ENCODE measurements at regions not wholly inside any gene's neighbourhood (a gene's known extent, or its start where the extent isn't known, plus 50 kb on each side); places are given as distances from the start of the nearest gene placed in this dataset.
"Not testable (repeated sequence)": the region's sequence is repeated elsewhere in the genome, so short reads cannot be mapped to it uniquely, and the experiment has no call there.

DNA sequence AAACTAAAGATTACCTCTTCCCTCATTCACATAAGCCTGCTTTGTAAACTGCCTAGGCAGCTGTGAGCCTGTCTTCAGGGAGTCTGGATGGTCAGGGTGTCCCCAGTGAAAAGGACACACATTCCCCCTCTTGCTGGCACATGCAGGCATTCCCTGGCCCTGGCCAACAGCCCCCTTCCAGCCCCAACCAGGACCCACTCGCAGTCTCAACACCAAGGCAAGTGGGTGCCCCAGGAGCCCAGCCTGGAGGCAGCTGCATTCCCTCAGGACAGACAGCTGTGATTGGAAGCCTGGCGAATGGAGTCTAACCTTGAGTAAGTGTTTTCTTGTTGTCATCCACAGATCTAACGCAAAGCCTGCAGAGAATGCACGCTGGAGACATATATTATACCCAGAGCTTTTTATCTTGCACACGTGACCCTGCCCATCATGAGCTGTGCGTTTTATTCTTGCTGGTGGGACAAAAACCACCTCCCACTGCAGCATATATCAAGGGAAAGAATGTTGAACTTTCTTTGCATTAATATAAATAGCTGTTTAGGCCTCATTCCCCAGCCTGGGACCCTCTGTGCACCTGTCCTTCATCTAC, 95.0 kb upstream of the LHX1 start:
- 77 to 80% methylated on average over 6 of the region's 6 CpGs for WGBS, 2 experiments
- H3K36me3 ChIP-seq (ENCODE audit: control insufficient read depth, insufficient read depth, low read length) = no peaks in the 10 kb centered on the region

DNA sequence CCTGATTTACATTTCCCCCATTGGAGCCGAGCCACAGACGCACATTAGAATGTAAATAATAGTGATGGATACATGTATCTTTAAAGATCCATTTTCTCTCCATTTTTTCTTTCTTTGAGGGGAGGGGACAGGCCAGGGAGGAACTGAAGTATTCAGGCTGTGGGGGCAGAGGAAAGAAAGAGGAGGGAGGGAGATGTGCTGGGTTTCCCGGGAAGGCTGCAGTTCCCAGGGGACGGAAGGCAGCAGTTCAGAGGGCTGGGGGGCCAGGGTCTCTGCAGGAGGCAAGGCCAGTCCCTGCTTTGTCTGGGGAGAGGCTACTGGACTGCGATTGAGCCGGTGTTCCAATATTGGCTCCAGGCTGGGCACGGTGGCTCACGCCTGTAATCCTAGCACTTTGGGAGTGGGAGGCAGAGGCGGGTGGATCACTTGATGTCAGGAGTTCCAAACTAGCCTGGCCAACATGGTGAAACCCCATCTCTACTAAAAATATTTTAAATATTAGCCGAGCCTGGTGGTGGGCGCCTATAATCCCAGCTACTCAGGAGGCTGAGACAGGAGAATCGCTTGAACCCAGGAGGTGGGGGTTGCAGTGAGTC, 94.2 kb upstream of the LHX1 start:
- H3K4me1 ChIP-seq (ENCODE audit: control insufficient read depth, insufficient read depth, low read length) = peaks cover 1% of the 10 kb centered on the region
- no peaks in the 10 kb centered on the region for H3K27me3 ChIP-seq (ENCODE audit: control insufficient read depth, insufficient read depth, low read length, poor library complexity, severe bottlenecking)
- H3K36me3 ChIP-seq (ENCODE audit: control insufficient read depth, insufficient read depth, low read length) = no peaks in the 10 kb centered on the region
- H3K27ac ChIP-seq (ENCODE audit: insufficient read depth, low read depth, low read length, poor library complexity, severe bottlenecking) = no peak overlapping the region
- H3K4me3 ChIP-seq (ENCODE audit: insufficient read depth, low read depth, low read length) = no peak overlapping the region
- 70 to 72% methylated on average over 10 to 12 of the region's 12 CpGs for WGBS, 2 experiments
- no peaks in the 10 kb centered on the region for H3K9me3 ChIP-seq (ENCODE audit: control insufficient read depth, low read length)

More for the DNA sequence above, 95.0 kb upstream of the LHX1 start:
- Histone ChIP-seq H3K9me3 (ENCODE audit: control insufficient read depth, low read length) (no peaks in the 10 kb centered on the region), H3K27me3 (ENCODE audit: control insufficient read depth, insufficient read depth, low read length, poor library complexity, severe bottlenecking) (no peaks in the 10 kb centered on the region), H3K27ac (ENCODE audit: insufficient read depth, low read depth, low read length, poor library complexity, severe bottlenecking) (no peak overlapping the region), H3K4me1 (ENCODE audit: control insufficient read depth, insufficient read depth, low read length) (peaks cover 9% of the 10 kb centered on the region), H3K4me3 (ENCODE audit: insufficient read depth, low read depth, low read length) (no peak overlapping the region)

DNA sequence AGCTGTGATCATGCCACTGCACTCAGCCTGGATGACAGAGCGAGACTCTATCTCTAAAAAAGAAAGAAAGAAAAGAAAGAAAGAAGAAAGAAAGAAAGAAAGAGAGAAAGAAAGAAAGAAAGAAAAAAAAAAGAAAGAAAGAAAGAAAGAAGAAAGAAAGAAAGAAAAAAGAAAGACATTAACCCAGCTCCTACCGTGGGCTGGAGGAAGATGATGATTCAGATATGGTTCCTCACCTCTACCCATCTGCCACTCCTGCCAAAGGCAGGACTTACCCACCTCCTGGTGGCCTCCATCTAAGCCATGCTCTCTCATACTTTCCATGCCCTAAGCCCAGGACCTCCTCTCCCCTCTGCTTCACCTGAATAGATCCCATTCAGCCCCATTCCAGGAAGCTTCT, 93.3 kb upstream of the LHX1 start:
- Histone ChIP-seq H3K27me3 (ENCODE audit: control insufficient read depth, insufficient read depth, low read length, poor library complexity, severe bottlenecking) (no peaks in the 10 kb centered on the region), H3K4me1 (ENCODE audit: control insufficient read depth, insufficient read depth, low read length) (no peaks in the 10 kb centered on the region), H3K27ac (ENCODE audit: insufficient read depth, low read depth, low read length, poor library complexity, severe bottlenecking) (no peak overlapping the region), H3K9me3 (ENCODE audit: control insufficient read depth, low read length) (no peaks in the 10 kb centered on the region), H3K4me3 (ENCODE audit: insufficient read depth, low read depth, low read length) (no peak overlapping the region), H3K36me3 (ENCODE audit: control insufficient read depth, insufficient read depth, low read length) (no peaks in the 10 kb centered on the region)
- WGBS, 2 experiments = 89 to 95% methylated on average over 2 of the region's 2 CpGs

DNA sequence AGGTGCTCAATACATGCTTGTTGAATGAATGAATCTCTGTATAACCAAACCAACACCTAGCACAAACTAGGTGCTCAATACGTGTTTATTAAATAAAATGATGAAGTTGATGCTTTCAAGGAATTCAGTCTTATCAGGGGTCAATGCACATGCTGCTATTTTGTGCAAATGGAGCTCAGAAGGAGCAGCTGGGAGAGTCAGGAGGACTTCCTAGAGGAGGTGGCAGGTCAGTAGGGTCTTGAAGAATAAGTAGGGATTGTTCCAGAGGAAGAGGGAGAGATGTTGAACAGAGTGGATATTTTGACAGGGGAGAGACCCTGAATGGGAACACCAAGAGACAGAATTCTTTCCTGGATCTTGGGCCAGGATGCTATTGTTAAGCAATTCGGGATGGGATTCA, 92.7 kb upstream of the LHX1 start:
- Histone ChIP-seq H3K4me3 (ENCODE audit: insufficient read depth, low read depth, low read length) (no peak overlapping the region), H3K27me3 (ENCODE audit: control insufficient read depth, insufficient read depth, low read length, poor library complexity, severe bottlenecking) (no peaks in the 10 kb centered on the region), H3K27ac (ENCODE audit: insufficient read depth, low read depth, low read length, poor library complexity, severe bottlenecking) (no peak overlapping the region), H3K4me1 (ENCODE audit: control insufficient read depth, insufficient read depth, low read length) (no peaks in the 10 kb centered on the region), H3K9me3 (ENCODE audit: control insufficient read depth, low read length) (no peaks in the 10 kb centered on the region), H3K36me3 (ENCODE audit: control insufficient read depth, insufficient read depth, low read length) (no peaks in the 10 kb centered on the region)
- 88 to 97% methylated on average over 2 of the region's 2 CpGs for WGBS, 2 experiments

DNA sequence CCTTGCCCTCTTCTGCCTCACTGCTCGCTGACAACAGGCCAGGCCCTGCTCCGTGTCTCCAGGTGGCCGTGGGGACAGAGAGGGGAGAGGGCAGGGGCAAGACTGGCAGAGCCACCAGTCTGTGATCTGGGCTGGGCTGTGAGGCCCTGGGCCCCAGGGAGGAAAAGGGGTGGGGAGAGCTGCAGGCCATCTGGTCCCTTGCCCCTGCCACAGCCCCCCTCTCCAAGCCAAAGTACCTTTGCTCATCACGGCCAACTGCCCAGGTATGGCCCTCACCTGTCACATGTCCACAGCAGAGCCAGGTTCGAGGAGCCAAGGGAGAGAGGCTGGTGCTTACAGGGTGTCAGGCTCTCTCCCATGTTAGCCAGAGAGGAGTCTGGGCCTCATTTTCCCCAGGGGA, 91.4 kb upstream of the LHX1 start:
- H3K9me3 ChIP-seq (ENCODE audit: control insufficient read depth, low read length) = no peaks in the 10 kb centered on the region
- H3K27me3 ChIP-seq (ENCODE audit: control insufficient read depth, insufficient read depth, low read length, poor library complexity, severe bottlenecking) = no peaks in the 10 kb centered on the region
- no peaks in the 10 kb centered on the region for H3K4me1 ChIP-seq (ENCODE audit: control insufficient read depth, insufficient read depth, low read length)
- H3K36me3 ChIP-seq (ENCODE audit: control insufficient read depth, insufficient read depth, low read length) = no peaks in the 10 kb centered on the region
- 75 to 78% methylated on average over 5 of the region's 5 CpGs for WGBS, 2 experiments
- no peak overlapping the region for H3K4me3 ChIP-seq (ENCODE audit: insufficient read depth, low read depth, low read length)
- H3K27ac ChIP-seq (ENCODE audit: insufficient read depth, low read depth, low read length, poor library complexity, severe bottlenecking) = no peak overlapping the region

DNA sequence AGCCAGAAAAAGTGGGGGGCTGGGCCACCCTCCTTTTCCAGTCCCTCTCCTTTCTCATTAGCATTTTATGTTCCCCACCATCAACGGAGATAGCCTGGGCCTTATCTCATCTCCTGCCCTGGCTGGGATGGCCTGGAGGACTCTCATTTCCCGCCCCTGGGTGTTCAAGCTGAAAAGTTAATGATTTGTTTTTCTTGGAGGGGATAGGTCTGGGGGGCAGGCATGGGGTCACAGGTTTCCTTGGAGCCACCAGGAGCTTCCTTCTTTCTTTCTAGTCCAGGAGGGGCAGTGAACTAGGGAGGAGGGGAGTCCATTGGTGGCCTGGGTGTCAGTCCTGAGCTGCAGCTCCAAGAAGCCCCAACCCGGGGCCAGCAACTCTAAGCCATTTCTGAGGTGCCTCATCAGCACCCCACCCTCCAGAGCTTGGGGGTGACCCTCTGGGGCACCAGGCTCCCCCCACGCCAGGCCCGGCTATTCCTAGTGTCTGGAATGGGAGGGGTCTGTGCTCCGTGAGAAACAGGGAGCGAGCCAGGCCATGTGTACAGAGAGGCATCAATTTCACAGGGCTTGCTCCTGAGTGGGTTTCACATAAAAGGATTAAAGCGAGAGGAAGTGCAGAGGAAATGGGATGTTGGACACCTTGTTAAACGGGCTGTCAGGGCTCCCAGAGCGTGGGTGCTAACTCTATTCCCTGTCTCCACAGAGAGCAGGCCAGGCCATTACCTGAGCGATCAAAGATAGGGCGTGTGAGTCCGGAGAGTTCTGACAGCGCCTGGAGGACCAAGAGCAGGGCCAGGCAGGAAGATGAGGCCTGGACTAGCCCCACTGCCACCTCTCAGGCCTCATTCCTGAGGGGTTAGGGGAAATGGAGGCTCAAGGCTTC, 90.6 kb upstream of the LHX1 start:
- Histone ChIP-seq H3K4me3 (ENCODE audit: insufficient read depth, low read depth, low read length) (no peak overlapping the region), H3K9me3 (ENCODE audit: control insufficient read depth, low read length) (no peaks in the 10 kb centered on the region), H3K4me1 (ENCODE audit: control insufficient read depth, insufficient read depth, low read length) (no peaks in the 10 kb centered on the region), H3K36me3 (ENCODE audit: control insufficient read depth, insufficient read depth, low read length) (no peaks in the 10 kb centered on the region), H3K27me3 (ENCODE audit: control insufficient read depth, insufficient read depth, low read length, poor library complexity, severe bottlenecking) (no peaks in the 10 kb centered on the region), H3K27ac (ENCODE audit: insufficient read depth, low read depth, low read length, poor library complexity, severe bottlenecking) (no peak overlapping the region)
- 88 to 89% methylated on average over 14 of the region's 14 CpGs for WGBS, 2 experiments

DNA sequence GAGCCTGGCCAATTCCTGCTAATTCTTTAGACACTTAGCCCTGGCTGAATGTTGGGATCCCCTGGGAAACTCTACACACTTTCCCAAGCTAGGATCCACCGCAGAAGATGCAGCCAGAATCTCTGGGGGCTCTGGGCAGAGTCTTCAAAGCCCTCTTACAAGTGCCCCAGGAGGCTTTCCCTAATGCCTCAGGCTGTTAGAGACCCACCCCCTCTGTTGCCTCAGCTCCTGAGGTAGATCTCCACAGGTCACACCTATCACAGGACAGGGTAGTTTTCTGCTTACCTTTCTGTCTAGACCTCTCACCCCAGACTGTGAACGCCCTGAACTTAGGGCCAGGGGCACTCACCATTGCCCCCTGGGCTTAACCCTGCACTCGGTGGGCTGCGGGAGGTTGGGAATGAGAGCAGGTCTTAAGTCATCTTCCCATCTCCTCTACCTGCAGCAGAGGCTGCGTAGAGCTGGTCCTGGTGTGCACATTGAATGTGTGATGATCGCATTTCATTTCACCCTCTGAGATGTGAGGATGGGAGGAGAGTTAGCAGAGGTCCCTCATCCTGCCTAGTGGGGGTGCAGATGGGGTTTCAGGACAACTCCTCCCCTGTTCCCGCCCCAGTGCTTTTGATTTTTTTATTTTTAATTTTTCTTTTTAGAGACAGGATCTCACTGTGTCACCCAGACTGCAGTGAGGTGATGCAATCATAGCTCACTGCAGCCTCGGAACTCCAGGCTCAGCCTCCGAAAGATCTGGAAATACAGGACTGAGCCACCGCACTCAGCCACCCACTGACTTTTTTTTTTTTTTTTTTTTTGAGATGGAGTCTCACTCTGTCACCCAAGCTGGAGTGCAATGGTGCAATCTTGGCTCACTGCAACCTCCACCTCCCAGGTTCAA, 89.0 kb upstream of the LHX1 start:
- no peak overlapping the region for H3K4me3 ChIP-seq (ENCODE audit: insufficient read depth, low read depth, low read length)
- no peaks in the 10 kb centered on the region for H3K36me3 ChIP-seq (ENCODE audit: control insufficient read depth, insufficient read depth, low read length)
- no peaks in the 10 kb centered on the region for H3K27me3 ChIP-seq (ENCODE audit: control insufficient read depth, insufficient read depth, low read length, poor library complexity, severe bottlenecking)
- no peaks in the 10 kb centered on the region for H3K4me1 ChIP-seq (ENCODE audit: control insufficient read depth, insufficient read depth, low read length)
- WGBS, 2 experiments = 81 to 82% methylated on average over 9 to 10 of the region's 10 CpGs
- H3K9me3 ChIP-seq (ENCODE audit: control insufficient read depth, low read length) = no peaks in the 10 kb centered on the region
- H3K27ac ChIP-seq (ENCODE audit: insufficient read depth, low read depth, low read length, poor library complexity, severe bottlenecking) = no peak overlapping the region

DNA sequence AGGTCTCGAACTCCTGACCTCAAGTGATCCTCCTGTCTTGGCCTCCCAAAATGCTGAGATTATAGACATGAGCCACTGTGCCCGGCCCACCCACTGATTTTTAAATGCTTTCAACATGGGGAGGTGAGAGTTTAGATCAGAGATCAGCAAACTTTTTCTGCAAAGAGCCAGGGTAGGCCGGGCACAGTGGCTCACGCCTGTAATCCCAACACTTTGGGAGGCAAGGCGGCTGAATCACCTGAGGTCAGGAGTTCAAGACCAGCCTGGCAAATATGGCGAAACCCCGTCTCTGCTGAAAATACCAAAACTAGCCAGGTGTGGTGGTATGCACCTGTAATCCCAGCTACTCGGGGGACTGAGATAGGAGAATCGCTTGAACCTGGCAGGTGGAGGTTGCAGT, 88.3 kb upstream of the LHX1 start:
- H3K36me3 ChIP-seq (ENCODE audit: control insufficient read depth, insufficient read depth, low read length); H3K9me3 ChIP-seq (ENCODE audit: control insufficient read depth, low read length); H3K27ac ChIP-seq (ENCODE audit: insufficient read depth, low read depth, low read length, poor library complexity, severe bottlenecking); H3K27me3 ChIP-seq (ENCODE audit: control insufficient read depth, insufficient read depth, low read length, poor library complexity, severe bottlenecking); H3K4me1 ChIP-seq (ENCODE audit: control insufficient read depth, insufficient read depth, low read length); H3K4me3 ChIP-seq (ENCODE audit: insufficient read depth, low read depth, low read length): not testable (repeated sequence)
- 92 to 94% methylated on average over 9 of the region's 9 CpGs for WGBS, 2 experiments

DNA sequence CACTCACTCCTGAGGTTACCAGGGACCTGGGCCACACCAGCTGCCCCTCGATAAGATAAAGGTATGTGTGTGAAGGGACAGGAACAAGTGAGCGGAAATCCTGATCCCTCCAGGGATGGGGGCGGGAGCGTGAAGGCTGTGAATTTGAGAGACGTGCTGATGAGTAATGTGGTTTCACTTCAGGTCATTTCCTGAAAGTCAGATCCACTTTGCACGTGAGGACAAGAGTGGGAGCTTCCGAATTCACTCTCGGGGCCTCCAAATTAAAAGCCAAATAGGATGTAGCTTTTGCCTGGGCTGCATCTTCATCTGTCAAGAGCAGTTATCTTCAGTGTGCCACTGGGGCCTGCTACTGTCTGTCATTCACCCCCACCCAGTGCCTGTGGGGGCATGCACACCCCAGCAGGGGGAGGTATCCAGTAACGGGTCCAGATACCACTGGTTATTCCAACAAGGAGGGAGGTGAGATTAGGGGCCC, 87.4 kb upstream of the LHX1 start:
- Histone ChIP-seq H3K27me3 (ENCODE audit: control insufficient read depth, insufficient read depth, low read length, poor library complexity, severe bottlenecking) (no peaks in the 10 kb centered on the region), H3K27ac (ENCODE audit: insufficient read depth, low read depth, low read length, poor library complexity, severe bottlenecking) (no peak overlapping the region), H3K9me3 (ENCODE audit: control insufficient read depth, low read length) (no peaks in the 10 kb centered on the region), H3K4me1 (ENCODE audit: control insufficient read depth, insufficient read depth, low read length) (no peaks in the 10 kb centered on the region), H3K36me3 (ENCODE audit: control insufficient read depth, insufficient read depth, low read length) (no peaks in the 10 kb centered on the region), H3K4me3 (ENCODE audit: insufficient read depth, low read depth, low read length) (no peak overlapping the region)
- WGBS, 2 experiments = 72 to 80% methylated on average over 9 of the region's 9 CpGs

All from ectodermal cell (in vitro differentiated cells).